ENCODE measurements at regions not wholly inside any gene's neighbourhood (a gene's known extent, or its start where the extent isn't known, plus 50 kb on each side); places are given as distances from the start of the nearest gene placed in this dataset.

DNA sequence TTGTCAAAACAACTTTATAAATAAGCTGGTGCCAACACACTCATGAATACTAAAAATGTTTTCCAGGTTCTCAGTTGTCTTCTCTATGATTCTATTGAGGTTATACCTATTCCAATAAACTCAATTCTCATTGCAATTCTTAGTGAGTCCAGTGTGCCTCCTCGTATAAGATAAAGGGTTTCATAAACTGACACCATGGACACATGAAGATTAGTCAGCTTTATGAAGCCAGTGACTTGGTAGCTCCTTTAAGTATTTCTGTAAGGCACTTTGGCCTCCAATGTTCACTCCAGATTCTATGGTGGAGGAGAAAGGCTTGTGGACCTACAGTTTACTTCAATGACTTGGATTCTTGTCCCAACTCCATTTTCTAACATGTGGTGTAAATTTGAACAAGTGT, 521.3 kb upstream of the JARID2 start:
- TF ChIP-seq ZC3H10 (CRISPR knock-in tag; IDR thresholded peaks at IDR 0.05): no peak
- TF ChIP-seq TOX (CRISPR knock-in tag; IDR thresholded peaks at IDR 0.05; ENCODE audit: borderline replicate concordance): no peak
- TF ChIP-seq, protein P1, sequence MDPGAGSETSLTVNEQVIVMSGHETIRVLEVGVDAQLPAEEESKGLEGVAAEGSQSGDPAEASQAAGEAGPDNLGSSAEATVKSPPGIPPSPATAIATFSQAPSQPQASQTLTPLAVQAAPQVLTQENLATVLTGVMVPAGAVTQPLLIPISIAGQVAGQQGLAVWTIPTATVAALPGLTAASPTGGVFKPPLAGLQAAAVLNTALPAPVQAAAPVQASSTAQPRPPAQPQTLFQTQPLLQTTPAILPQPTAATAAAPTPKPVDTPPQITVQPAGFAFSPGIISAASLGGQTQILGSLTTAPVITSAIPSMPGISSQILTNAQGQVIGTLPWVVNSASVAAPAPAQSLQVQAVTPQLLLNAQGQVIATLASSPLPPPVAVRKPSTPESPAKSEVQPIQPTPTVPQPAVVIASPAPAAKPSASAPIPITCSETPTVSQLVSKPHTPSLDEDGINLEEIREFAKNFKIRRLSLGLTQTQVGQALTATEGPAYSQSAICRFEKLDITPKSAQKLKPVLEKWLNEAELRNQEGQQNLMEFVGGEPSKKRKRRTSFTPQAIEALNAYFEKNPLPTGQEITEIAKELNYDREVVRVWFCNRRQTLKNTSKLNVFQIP (CRISPR knock-in tag; IDR thresholded peaks at IDR 0.05; ENCODE audit: borderline replicate concordance, low read depth): no peak
- no peak for TF ChIP-seq CSDC2 (CRISPR knock-in tag; IDR thresholded peaks at IDR 0.05)
- TF ChIP-seq, protein P2, sequence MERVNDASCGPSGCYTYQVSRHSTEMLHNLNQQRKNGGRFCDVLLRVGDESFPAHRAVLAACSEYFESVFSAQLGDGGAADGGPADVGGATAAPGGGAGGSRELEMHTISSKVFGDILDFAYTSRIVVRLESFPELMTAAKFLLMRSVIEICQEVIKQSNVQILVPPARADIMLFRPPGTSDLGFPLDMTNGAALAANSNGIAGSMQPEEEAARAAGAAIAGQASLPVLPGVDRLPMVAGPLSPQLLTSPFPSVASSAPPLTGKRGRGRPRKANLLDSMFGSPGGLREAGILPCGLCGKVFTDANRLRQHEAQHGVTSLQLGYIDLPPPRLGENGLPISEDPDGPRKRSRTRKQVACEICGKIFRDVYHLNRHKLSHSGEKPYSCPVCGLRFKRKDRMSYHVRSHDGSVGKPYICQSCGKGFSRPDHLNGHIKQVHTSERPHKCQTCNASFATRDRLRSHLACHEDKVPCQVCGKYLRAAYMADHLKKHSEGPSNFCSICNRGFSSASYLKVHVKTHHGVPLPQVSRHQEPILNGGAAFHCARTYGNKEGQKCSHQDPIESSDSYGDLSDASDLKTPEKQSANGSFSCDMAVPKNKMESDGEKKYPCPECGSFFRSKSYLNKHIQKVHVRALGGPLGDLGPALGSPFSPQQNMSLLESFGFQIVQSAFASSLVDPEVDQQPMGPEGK (CRISPR knock-in tag; IDR thresholded peaks at IDR 0.05; ENCODE audit: borderline replicate concordance): no peak
- no peak for TF ChIP-seq ZFP3 (CRISPR knock-in tag; IDR thresholded peaks at IDR 0.05)
